Subcutaneous abdominal adipose tissue (tissue), 5 donors: ENCODE measurements at regions not wholly inside any gene's neighbourhood (a gene's known extent, or its start where the extent isn't known, plus 50 kb on each side); places are given as distances from the start of the nearest gene placed in this dataset.

Experiments used
- H3K27ac ChIP-seq: one replicate; pipeline ENCODE4 v1.7.0; 2013; ENCODE audit warnings: low read depth, mild to moderate bottlenecking, inconsistent platforms, low read length, moderate library complexity
- H3K27me3 ChIP-seq, 5 donors: one replicate each; pipeline ENCODE4 v1.7.0; 2013; ENCODE audit warnings: low read length in 5 of 5, inconsistent platforms in 1 of 5; ENCODE audit not compliant: control insufficient read depth in 5 of 5, insufficient read depth in 4 of 5
- H3K36me3 ChIP-seq, 5 donors: one replicate each; pipeline ENCODE4 v1.7.0; 2013; ENCODE audit warnings: low read length in 5 of 5; ENCODE audit not compliant: control insufficient read depth in 5 of 5, insufficient read depth in 5 of 5
- H3K4me1 ChIP-seq, 5 donors: one replicate each; pipeline ENCODE4 v1.7.0; 2013; ENCODE audit warnings: low read length in 5 of 5, mild to moderate bottlenecking in 3 of 5, moderate library complexity in 1 of 5; ENCODE audit not compliant: control insufficient read depth in 5 of 5, insufficient read depth in 5 of 5
- H3K4me3 ChIP-seq, 5 donors: one replicate each; pipeline ENCODE4 v1.7.0; 2013; ENCODE audit warnings: low read length in 5 of 5, low read depth in 1 of 5
- H3K9ac ChIP-seq, 5 donors: one replicate each; pipeline ENCODE4 v1.7.0; 2013; ENCODE audit warnings: low read length in 5 of 5, mild to moderate bottlenecking in 4 of 5, moderate library complexity in 3 of 5
- H3K9me3 ChIP-seq, 5 donors: one replicate each; pipeline ENCODE4 v1.7.0; 2013; ENCODE audit warnings: low read length in 5 of 5; ENCODE audit not compliant: control insufficient read depth in 5 of 5
- donor health status: healthy.
- donor health status: healthy.
- donor health status: healthy.
- donor health status: healthy.
- donor health status: healthy.

GRCh38 chr18:39389800-39390379 is 1824.3 kb upstream of the CELF4 start:
- no peaks in the 10 kb centered on the region for H3K36me3 ChIP-seq
- peaks cover 2 to 11% (median 3%) of the 10 kb centered on the region in 5 donors for H3K9me3 ChIP-seq
- H3K27me3 ChIP-seq = no peaks in the 10 kb centered on the region
- no peak overlapping the region for H3K4me3 ChIP-seq
- H3K9ac ChIP-seq = no peak overlapping the region
- H3K4me1 ChIP-seq = no peaks in the 10 kb centered on the region
- H3K27ac ChIP-seq = no peak overlapping the region

GRCh38 chr18:39380866-39381265 is 1815.3 kb upstream of the CELF4 start:
- H3K36me3 ChIP-seq = no peaks in the 10 kb centered on the region
- H3K4me1 ChIP-seq = no peaks in the 10 kb centered on the region
- H3K27ac ChIP-seq = no peak overlapping the region
- no peak overlapping the region for H3K9ac ChIP-seq
- H3K4me3 ChIP-seq = no peak overlapping the region
- no peaks in the 10 kb centered on the region for H3K27me3 ChIP-seq
- no peaks in the 10 kb centered on the region for H3K9me3 ChIP-seq

- no peak overlapping the region for H3K4me3 ChIP-seq
- H3K4me1 ChIP-seq = no peaks in the 10 kb centered on the region
- H3K27me3 ChIP-seq = no peaks in the 10 kb centered on the region
- no peak overlapping the region for H3K27ac ChIP-seq
- no peak overlapping the region for H3K9ac ChIP-seq
- no peaks in the 10 kb centered on the region for H3K9me3 ChIP-seq
- H3K36me3 ChIP-seq = no peaks in the 10 kb centered on the region
Observed at GRCh38 chr18:39380186-39380725, 1814.7 kb upstream of the CELF4 start.

- H3K9me3 ChIP-seq = peaks cover 0 to 8% (median 3%) of the 10 kb centered on the region in 5 donors
- H3K27ac ChIP-seq = no peak overlapping the region
- H3K4me1 ChIP-seq = no peaks in the 10 kb centered on the region
- no peaks in the 10 kb centered on the region for H3K36me3 ChIP-seq
- H3K4me3 ChIP-seq = no peak overlapping the region
- no peak overlapping the region for H3K9ac ChIP-seq
- no peaks in the 10 kb centered on the region for H3K27me3 ChIP-seq
Observed at GRCh38 chr18:39375066-39375465, 1809.5 kb upstream of the CELF4 start.

GRCh38 chr18:39371996-39372395 is 1806.4 kb upstream of the CELF4 start:
- Histone ChIP-seq H3K27me3 (no peaks in the 10 kb centered on the region), H3K9me3 (peaks cover 0 to 8% (median 4%) of the 10 kb centered on the region in 5 donors), H3K9ac (no peak overlapping the region), H3K4me1 (no peaks in the 10 kb centered on the region), H3K36me3 (no peaks in the 10 kb centered on the region), H3K27ac (no peak overlapping the region), H3K4me3 (no peak overlapping the region)

- no peaks in the 10 kb centered on the region for H3K36me3 ChIP-seq
- no peak overlapping the region for H3K9ac ChIP-seq
- H3K27ac ChIP-seq = no peak overlapping the region
- no peaks in the 10 kb centered on the region for H3K27me3 ChIP-seq
- H3K4me1 ChIP-seq = no peaks in the 10 kb centered on the region
- peaks cover 0 to 2% (median 0%) of the 10 kb centered on the region in 5 donors for H3K9me3 ChIP-seq
- no peak overlapping the region for H3K4me3 ChIP-seq
Observed at GRCh38 chr18:39366656-39367055, 1801.1 kb upstream of the CELF4 start.

GRCh38 chr18:39365836-39366485 is 1800.4 kb upstream of the CELF4 start:
- no peak overlapping the region for H3K9ac ChIP-seq
- no peaks in the 10 kb centered on the region for H3K4me1 ChIP-seq
- H3K27me3 ChIP-seq = no peaks in the 10 kb centered on the region
- no peak overlapping the region for H3K4me3 ChIP-seq
- no peaks in the 10 kb centered on the region for H3K36me3 ChIP-seq
- no peak overlapping the region for H3K27ac ChIP-seq
- H3K9me3 ChIP-seq = peaks cover 0 to 2% (median 0%) of the 10 kb centered on the region in 5 donors

GRCh38 chr18:39360072-39360471 is 1794.5 kb upstream of the CELF4 start:
- no peak overlapping the region for H3K9ac ChIP-seq

GRCh38 chr18:39359636-39360035 is 1794.0 kb upstream of the CELF4 start:
- Histone ChIP-seq H3K36me3 (no peaks in the 10 kb centered on the region), H3K4me1 (no peaks in the 10 kb centered on the region), H3K27me3 (no peaks in the 10 kb centered on the region), H3K27ac (no peak overlapping the region), H3K9ac (no peak overlapping the region), H3K4me3 (no peak overlapping the region), H3K9me3 (no peaks in the 10 kb centered on the region)

More at GRCh38 chr18:39360072-39360471, 1794.5 kb upstream of the CELF4 start:
- Histone ChIP-seq H3K36me3 (no peaks in the 10 kb centered on the region), H3K4me3 (no peak overlapping the region), H3K27ac (no peak overlapping the region), H3K27me3 (no peaks in the 10 kb centered on the region), H3K4me1 (no peaks in the 10 kb centered on the region), H3K9me3 (no peaks in the 10 kb centered on the region)

GRCh38 chr18:39350945-39351344 is 1785.3 kb upstream of the CELF4 start:
- Histone ChIP-seq H3K9me3 (no peaks in the 10 kb centered on the region), H3K27ac (no peak overlapping the region), H3K9ac (no peak overlapping the region), H3K27me3 (no peaks in the 10 kb centered on the region), H3K4me1 (no peaks in the 10 kb centered on the region), H3K4me3 (no peak overlapping the region), H3K36me3 (no peaks in the 10 kb centered on the region)
